ENCODE measurements at regions not wholly inside any gene's neighbourhood (a gene's known extent, or its start where the extent isn't known, plus 50 kb on each side); places are given as distances from the start of the nearest gene placed in this dataset.
"Not testable (repeated sequence)": the region's sequence is repeated elsewhere in the genome, so short reads cannot be mapped to it uniquely, and the experiment has no call there.

DNA sequence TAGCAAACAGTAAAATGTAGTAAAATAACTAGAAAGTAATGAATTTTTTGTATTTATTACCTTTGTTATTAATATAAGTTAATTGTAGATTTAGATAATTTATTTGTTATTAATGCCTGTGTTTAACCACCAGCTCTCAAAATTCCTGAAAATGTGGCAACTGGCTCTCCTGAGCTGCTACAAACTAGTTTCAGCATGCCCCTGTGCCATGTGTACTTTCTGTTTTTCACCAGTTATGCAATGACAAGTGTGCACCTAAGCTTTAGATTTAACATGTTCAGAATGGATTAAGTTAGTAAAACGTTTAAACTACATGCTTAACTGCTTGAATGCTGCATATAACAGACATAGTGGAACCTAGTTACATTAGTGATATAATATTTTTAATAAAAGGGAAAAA, 88.1 kb downstream of the POSTN start:
- Histone ChIP-seq H3K36me3 (no peaks in the 10 kb centered on the region), H3K4me3 (no peak overlapping the region), H3K4me1 (no peaks in the 10 kb centered on the region), H3K9me3 (no peaks in the 10 kb centered on the region), H3K27me3 (no peaks in the 10 kb centered on the region), H3K27ac (no peak overlapping the region)
- 19 to 38% methylated on average over 1 of the region's 1 CpG for WGBS, 2 donors (ENCODE audit: low coverage in 1 of 2)
- in situ Hi-C loops (cut with MboI; ENCODE audit: low pct_ligation_motif_present in 1 of 4, low pct_unique_long_range_greater_than_20kb in 1 of 4, low sequenced_read_pairs in 3 of 4) (no loop called here), intact Hi-C loops (cut with DNase I; ENCODE audit: low total_unique reads) (no loop called here)
- no peak for DNase-seq
- TF ChIP-seq EP300 (IDR thresholded peaks at IDR 0.05; ENCODE audit: low read depth): no peak
- no peak for TF ChIP-seq CTCF (IDR thresholded peaks at IDR 0.05)

GRCh38 chr13:37505531-37505930, 93.0 kb downstream of the POSTN start:
- intact Hi-C loops (cut with DNase I; ENCODE audit: low total_unique reads): no loop called here
- H3K27me3 ChIP-seq: no peaks in the 10 kb centered on the region
- 75% methylated on average over 3 of the region's 3 CpGs; no CpG with 5 or more reads in 1 of the 2 donors for WGBS, 2 donors (ENCODE audit: low coverage in 1 of 2)
- no peak overlapping the region for H3K4me3 ChIP-seq
- in situ Hi-C loops (cut with MboI; ENCODE audit: low pct_ligation_motif_present in 1 of 4, low pct_unique_long_range_greater_than_20kb in 1 of 4, low sequenced_read_pairs in 3 of 4): no loop called here
- DNase-seq: no peak
- TF ChIP-seq POLR2AphosphoS5 (IDR thresholded peaks at IDR 0.05) (no peak), EP300 (IDR thresholded peaks at IDR 0.05; ENCODE audit: low read depth) (no peak), CTCF (IDR thresholded peaks at IDR 0.05) (no peak), POLR2A (IDR thresholded peaks at IDR 0.05) (no peak)
- no peaks in the 10 kb centered on the region for H3K4me1 ChIP-seq
- H3K9me3 ChIP-seq: no peaks in the 10 kb centered on the region
- no peaks in the 10 kb centered on the region for H3K36me3 ChIP-seq
- H3K27ac ChIP-seq: no peak overlapping the region

GRCh38 chr13:37504251-37504650, 94.3 kb downstream of the POSTN start:
- no peak for DNase-seq
- in situ Hi-C loops (cut with MboI; ENCODE audit: low pct_ligation_motif_present in 1 of 4, low pct_unique_long_range_greater_than_20kb in 1 of 4, low sequenced_read_pairs in 3 of 4): no loop called here
- 64 to 82% methylated on average over 1 of the region's 1 CpG for WGBS, 2 donors (ENCODE audit: low coverage in 1 of 2)
- no peaks in the 10 kb centered on the region for H3K36me3 ChIP-seq
- TF ChIP-seq POLR2A (IDR thresholded peaks at IDR 0.05) (no peak), POLR2AphosphoS5 (IDR thresholded peaks at IDR 0.05) (no peak), EP300 (IDR thresholded peaks at IDR 0.05; ENCODE audit: low read depth) (no peak), CTCF (IDR thresholded peaks at IDR 0.05) (no peak)
- no peaks in the 10 kb centered on the region for H3K27me3 ChIP-seq
- H3K27ac ChIP-seq: no peak overlapping the region
- H3K4me1 ChIP-seq: no peaks in the 10 kb centered on the region
- intact Hi-C loops (cut with DNase I; ENCODE audit: low total_unique reads): no loop called here
- no peaks in the 10 kb centered on the region for H3K9me3 ChIP-seq
- no peak overlapping the region for H3K4me3 ChIP-seq

GRCh38 chr13:37503287-37503686, 95.3 kb downstream of the POSTN start:
- in situ Hi-C loops (cut with MboI; ENCODE audit: low pct_ligation_motif_present in 1 of 4, low pct_unique_long_range_greater_than_20kb in 1 of 4, low sequenced_read_pairs in 3 of 4): no loop called here
- no peaks in the 10 kb centered on the region for H3K4me1 ChIP-seq
- H3K27me3 ChIP-seq: no peaks in the 10 kb centered on the region
- intact Hi-C loops (cut with DNase I; ENCODE audit: low total_unique reads): no loop called here
- no peak overlapping the region for H3K4me3 ChIP-seq
- no peaks in the 10 kb centered on the region for H3K36me3 ChIP-seq
- no peak overlapping the region for H3K27ac ChIP-seq
- TF ChIP-seq EP300 (IDR thresholded peaks at IDR 0.05; ENCODE audit: low read depth) (no peak), CTCF (IDR thresholded peaks at IDR 0.05) (no peak), POLR2A (IDR thresholded peaks at IDR 0.05) (no peak), POLR2AphosphoS5 (IDR thresholded peaks at IDR 0.05) (no peak)
- no peak for DNase-seq
- H3K9me3 ChIP-seq: no peaks in the 10 kb centered on the region

DNA sequence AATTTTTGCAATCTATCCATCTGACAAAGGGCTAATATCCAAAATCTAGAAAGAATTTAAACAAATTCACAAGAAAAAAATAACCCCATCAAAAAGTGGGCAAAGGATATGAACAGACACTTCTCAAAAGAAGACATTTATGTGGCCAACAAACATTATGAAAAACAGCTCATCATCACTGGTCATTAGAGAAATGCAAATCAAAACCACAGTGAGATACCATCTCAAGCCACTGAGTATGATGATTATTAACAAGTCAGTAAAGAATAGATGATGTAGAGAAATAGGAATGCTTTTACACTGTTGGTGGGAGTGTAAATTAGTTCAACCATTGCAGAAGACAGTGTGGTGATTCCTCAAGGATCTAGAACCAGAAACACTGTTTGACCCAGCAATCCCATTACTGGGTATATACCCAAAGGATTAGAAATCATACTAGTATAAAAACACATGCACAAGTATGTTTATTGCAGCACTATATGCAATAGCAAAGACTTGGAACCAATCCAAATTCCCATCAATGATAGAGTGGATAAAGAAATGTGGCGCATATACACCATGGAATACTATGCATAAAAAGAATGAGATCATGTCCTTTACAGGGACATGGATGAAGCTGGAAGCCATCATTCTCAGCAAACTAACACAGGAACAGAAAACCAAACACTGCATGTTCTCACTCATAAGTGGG, 96.1 kb downstream of the POSTN start:
- H3K4me1 ChIP-seq; H3K27ac ChIP-seq; DNase-seq; H3K9me3 ChIP-seq; H3K36me3 ChIP-seq; in situ Hi-C loops (cut with MboI; ENCODE audit: low pct_ligation_motif_present in 1 of 4, low pct_unique_long_range_greater_than_20kb in 1 of 4, low sequenced_read_pairs in 3 of 4); intact Hi-C loops (cut with DNase I; ENCODE audit: low total_unique reads); H3K4me3 ChIP-seq; H3K27me3 ChIP-seq: not testable (repeated sequence)
- 65 to 86% methylated on average over 1 of the region's 1 CpG for WGBS, 2 donors (ENCODE audit: low coverage in 1 of 2)
